GM18507 (cell line): ENCODE measurements at regions not wholly inside any gene's neighbourhood (a gene's known extent, or its start where the extent isn't known, plus 50 kb on each side); places are given as distances from the start of the nearest gene placed in this dataset.
"Not testable (repeated sequence)": the region's sequence is repeated elsewhere in the genome, so short reads cannot be mapped to it uniquely, and the experiment has no call there.

Experiments used
- DNase-seq: peaks from one replicate; pipeline ENCODE4 v3.0.0; 2011; ENCODE audit warnings: low read depth; ENCODE audit not compliant: insufficient read length; ENCODE audit errors: extremely low spot score
- FAIRE-seq: peaks from 2 replicates; lab custom pipeline; 2011; peaks lifted over from hg19 to GRCh38; lab: Jason Lieb, UNC

GRCh38 chr4:124428648-124429047, 283.9 kb downstream of the ANKRD50 start:
- no peak for DNase-seq
- no peak for FAIRE-seq

- DNase-seq (no peak), FAIRE-seq (no peak)
These were observed 282.7 kb downstream of the ANKRD50 start for GRCh38 chr4:124429746-124430250.

DNA sequence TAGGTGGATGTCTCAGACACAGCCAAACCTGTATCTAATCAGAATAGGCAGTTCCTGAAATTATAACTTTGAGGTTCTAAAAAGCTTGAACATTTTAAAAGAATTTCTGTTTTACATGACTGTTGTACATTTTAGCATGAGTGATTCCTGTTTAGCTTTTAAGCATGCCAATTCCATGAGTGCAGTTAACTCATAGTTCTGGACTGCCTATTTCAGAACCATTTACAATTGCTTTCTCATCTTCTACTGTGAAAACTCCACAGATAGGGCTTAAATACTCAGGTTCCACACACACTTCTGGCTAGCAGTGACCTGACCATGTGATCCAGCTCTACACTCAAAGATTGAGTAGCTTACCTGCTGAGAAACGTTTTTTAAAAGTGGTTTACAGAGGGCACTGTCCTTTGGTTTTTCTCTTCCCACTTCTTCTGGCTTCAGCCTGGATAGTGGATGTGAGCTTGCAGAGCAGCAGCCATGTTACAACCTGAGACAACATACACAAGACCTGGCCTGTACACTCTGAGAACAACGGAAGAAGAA, 280.8 kb downstream of the ANKRD50 start:
- no peak for FAIRE-seq
- DNase-seq = no peak

GRCh38 chr4:124432500-124432899, 280.0 kb downstream of the ANKRD50 start:
- FAIRE-seq = no peak
- DNase-seq = no peak

- FAIRE-seq = no peak
- no peak for DNase-seq
These were observed 279.5 kb downstream of the ANKRD50 start for GRCh38 chr4:124433044-124433443.

- DNase-seq = no peak
- FAIRE-seq = no peak
These were observed 279.0 kb downstream of the ANKRD50 start for GRCh38 chr4:124433500-124433899.

DNA sequence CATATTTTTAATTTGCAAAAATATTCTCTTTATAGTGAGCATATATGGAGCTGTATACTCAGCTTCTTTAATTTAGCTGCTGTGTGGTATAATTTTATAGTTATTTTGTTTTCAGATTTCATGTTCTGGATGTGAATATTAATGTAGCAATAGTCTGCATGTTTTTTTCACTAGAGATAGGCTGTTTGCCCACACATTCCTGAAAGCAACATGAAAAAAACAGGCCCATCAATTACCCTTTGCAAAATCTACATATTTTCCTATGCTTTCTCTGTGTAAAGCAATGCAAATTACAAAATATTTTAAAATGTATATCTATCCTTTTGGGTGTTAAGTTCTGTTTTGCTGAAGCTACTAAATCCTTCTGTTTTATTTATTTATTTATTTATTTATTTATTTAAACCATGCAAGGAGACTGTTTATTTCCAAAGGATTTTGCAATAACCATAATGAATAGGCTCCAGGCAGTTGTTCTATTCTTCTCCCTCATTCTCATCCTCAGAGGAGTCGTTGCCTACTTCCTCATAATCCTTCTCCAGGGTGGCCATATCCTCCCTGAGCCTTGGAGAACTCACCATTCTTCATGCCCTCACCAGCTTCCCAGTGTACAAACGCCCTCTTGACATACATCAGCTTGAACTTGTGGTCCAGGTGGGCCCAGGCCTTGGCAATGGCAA, 277.1 kb downstream of the ANKRD50 start:
- DNase-seq (no peak), FAIRE-seq (no peak)

GRCh38 chr4:124437853-124438495, 274.6 kb downstream of the ANKRD50 start:
- no peak for FAIRE-seq
- DNase-seq = no peak

DNA sequence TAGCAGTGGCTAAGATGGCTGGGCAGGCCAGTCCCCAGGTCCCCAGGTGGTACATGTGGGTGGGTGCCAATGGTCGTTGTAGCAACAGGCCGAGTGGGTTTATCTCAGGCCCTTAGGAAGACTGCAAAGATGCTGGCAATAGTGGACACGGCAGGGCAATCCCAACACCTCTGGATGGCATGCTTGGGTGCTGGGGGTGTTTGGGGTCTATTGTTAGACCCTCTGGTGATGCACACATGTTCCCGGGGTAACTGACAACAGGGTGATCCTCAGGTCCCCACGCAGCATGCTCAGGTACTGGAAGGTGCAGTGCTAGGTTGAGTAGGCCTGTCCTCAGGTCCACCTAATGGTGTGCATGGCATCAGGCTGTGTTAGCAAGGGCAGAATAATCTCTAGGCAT, 267.5 kb downstream of the ANKRD50 start:
- DNase-seq = no peak

GRCh38 chr4:124449881-124450280, 262.7 kb downstream of the ANKRD50 start:
- FAIRE-seq = no peak
- DNase-seq = no peak

More for the DNA sequence above, 267.5 kb downstream of the ANKRD50 start:
- no peak for FAIRE-seq

DNA sequence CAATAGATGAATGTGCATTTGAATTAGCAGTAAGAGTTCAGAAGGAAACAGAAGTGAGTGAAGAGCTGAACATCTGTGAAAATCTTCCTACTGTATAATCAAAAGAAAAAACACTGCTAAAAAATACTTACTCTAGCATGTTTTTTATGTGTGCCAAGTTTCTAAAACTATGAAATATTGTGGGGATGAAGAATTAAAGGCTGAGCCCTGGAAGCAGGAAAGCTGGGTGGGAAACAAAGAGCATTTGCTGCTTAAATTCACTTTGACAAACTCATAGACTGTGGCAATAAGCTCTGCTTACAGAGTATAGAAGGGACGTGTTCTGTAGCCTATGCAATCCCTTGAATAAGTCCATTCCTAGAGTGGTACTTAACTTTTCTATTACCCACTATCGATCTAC, 261.7 kb downstream of the ANKRD50 start:
- no peak for FAIRE-seq

GRCh38 chr4:124454772-124455270, 257.7 kb downstream of the ANKRD50 start:
- DNase-seq (no peak), FAIRE-seq (no peak)

More for the DNA sequence above, 261.7 kb downstream of the ANKRD50 start:
- no peak for DNase-seq

GRCh38 chr4:124455671-124456070, 256.9 kb downstream of the ANKRD50 start:
- FAIRE-seq = no peak
- no peak for DNase-seq

DNA sequence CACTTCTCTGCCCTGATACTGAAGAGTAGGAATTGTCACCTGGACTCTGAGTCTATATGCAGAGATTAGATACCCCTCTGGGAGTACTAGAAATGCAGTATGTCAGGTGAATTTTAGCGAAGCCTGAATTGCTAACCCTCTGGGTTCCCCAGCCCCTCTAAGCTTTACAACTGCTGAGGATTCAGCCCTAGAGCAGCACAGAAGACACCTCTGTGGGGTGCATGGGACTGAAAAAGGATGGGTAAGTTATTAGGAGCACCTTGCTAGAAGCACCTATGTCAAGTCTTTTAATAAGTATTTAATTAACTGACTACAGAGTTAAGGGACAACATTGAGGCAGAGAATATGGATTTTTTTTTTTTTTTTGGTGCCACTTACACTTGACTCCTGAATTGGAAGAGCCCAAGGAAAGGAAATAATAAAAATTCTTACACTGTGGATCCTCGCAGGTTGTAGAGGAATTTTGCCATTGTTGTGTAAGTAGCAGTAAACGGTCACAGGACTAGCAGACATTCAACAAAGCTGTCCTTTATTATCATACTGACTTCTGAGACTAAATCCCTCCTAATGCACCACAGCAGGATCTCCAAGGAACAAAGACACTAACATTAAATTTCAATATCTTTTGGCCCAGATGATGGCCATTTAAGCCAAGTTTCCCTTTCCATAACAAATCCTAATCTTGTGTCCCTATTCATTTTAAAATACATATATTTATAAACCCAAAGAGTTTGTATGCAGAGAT, 253.2 kb downstream of the ANKRD50 start:
- no peak for FAIRE-seq
- no peak for DNase-seq

GRCh38 chr4:124459941-124460310, 252.6 kb downstream of the ANKRD50 start:
- FAIRE-seq (no peak), DNase-seq (no peak)

- DNase-seq, FAIRE-seq: not testable (repeated sequence)
These were observed 250.9 kb downstream of the ANKRD50 start for GRCh38 chr4:124461592-124461991.

GRCh38 chr4:124462954-124463828, 249.3 kb downstream of the ANKRD50 start:
- DNase-seq (no peak), FAIRE-seq (no peak)

- no peak for DNase-seq
- FAIRE-seq = no peak
These were observed 247.7 kb downstream of the ANKRD50 start for GRCh38 chr4:124464836-124465235.

- no peak for FAIRE-seq
- DNase-seq = no peak
These were observed 244.2 kb downstream of the ANKRD50 start for GRCh38 chr4:124468360-124468759.
